ENCODE measurements at regions not wholly inside any gene's neighbourhood (a gene's known extent, or its start where the extent isn't known, plus 50 kb on each side); places are given as distances from the start of the nearest gene placed in this dataset.

DNA sequence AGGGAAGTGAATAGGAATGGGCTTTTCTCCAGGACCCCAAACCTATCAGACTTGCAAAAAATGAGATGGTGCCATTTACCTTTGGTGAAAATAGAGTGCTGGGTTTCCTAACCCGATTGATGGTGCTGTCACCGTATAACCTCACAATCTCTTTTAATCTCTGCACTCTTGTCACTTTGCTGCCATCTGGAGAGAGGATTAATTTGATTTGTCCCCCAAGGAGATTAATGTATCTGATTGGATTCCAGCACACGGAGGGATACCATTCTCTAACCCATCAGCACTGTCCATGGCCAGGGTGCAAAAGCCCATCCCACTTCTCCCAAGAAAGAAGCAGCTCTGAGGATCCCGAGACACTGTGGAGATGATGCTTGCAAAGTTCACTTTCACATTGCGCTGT, 86.3 kb upstream of the NFE2L3 start:
- TF ChIP-seq, protein P1, sequence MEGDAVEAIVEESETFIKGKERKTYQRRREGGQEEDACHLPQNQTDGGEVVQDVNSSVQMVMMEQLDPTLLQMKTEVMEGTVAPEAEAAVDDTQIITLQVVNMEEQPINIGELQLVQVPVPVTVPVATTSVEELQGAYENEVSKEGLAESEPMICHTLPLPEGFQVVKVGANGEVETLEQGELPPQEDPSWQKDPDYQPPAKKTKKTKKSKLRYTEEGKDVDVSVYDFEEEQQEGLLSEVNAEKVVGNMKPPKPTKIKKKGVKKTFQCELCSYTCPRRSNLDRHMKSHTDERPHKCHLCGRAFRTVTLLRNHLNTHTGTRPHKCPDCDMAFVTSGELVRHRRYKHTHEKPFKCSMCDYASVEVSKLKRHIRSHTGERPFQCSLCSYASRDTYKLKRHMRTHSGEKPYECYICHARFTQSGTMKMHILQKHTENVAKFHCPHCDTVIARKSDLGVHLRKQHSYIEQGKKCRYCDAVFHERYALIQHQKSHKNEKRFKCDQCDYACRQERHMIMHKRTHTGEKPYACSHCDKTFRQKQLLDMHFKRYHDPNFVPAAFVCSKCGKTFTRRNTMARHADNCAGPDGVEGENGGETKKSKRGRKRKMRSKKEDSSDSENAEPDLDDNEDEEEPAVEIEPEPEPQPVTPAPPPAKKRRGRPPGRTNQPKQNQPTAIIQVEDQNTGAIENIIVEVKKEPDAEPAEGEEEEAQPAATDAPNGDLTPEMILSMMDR (conservative IDR thresholded peaks at IDR 0.05 in 1 of 2, IDR thresholded peaks at IDR 0.05 in 1 of 2; ENCODE audit: extremely low read depth in 1 of 2, insufficient read depth in 1 of 2, low read depth in 1 of 2, low read length in 2 of 2), result no peak
- TF ChIP-seq EZH2 (IDR thresholded peaks at IDR 0.05; ENCODE audit: borderline replicate concordance, low read length), result no peak
